ENCODE measurements at regions not wholly inside any gene's neighbourhood (a gene's known extent, or its start where the extent isn't known, plus 50 kb on each side); places are given as distances from the start of the nearest gene placed in this dataset.
"Not testable (repeated sequence)": the region's sequence is repeated elsewhere in the genome, so short reads cannot be mapped to it uniquely, and the experiment has no call there.

GRCh38 chr2:95676573-95676972 lies 84.8 kb downstream of the TRIM43 start:
- not testable (repeated sequence) for H3K9me3 Mint-ChIP-seq; H3K36me3 Mint-ChIP-seq (ENCODE audit: insufficient read depth); ATAC-seq; H3K4me1 Mint-ChIP-seq (ENCODE audit: low read depth); H3K4me3 Mint-ChIP-seq; DNase-seq
- H3K27me3 Mint-ChIP-seq (ENCODE audit: low read depth) = peaks cover 20% of the 10 kb centered on the region

- no peak overlapping the region for H3K4me3 Mint-ChIP-seq
- H3K9me3 Mint-ChIP-seq = no peaks in the 10 kb centered on the region
- H3K27me3 Mint-ChIP-seq (ENCODE audit: low read depth) = peaks cover 23% of the 10 kb centered on the region
- ATAC-seq = no peak
- peaks cover 3% of the 10 kb centered on the region for H3K4me1 Mint-ChIP-seq (ENCODE audit: low read depth)
- no peak for DNase-seq
- H3K36me3 Mint-ChIP-seq (ENCODE audit: insufficient read depth) = no peaks in the 10 kb centered on the region
These were observed 85.5 kb downstream of the TRIM43 start for GRCh38 chr2:95677346-95677745.

DNA sequence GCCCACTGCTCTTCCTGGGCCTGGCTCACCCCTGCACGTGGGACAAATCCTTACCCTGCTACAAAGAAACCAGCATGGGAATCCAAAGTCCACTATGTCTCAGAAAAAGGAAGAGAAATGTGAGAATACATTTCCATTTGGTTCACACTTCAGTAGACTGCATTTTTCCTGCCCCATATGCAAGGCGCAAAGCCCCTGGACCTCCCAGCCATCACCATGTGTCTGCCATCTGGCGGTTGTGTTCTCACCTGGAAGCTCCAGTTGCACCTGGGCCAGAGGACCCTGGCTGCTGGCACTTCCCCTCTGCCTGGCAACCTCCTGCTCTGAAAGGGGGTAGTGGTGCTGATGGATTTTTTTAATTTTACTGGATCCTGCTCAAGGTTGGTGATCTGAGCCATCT lies 86.0 kb downstream of the TRIM43 start:
- peaks cover 27% of the 10 kb centered on the region for H3K27me3 Mint-ChIP-seq (ENCODE audit: low read depth)
- not testable (repeated sequence) for H3K4me3 Mint-ChIP-seq; H3K9me3 Mint-ChIP-seq; DNase-seq; H3K36me3 Mint-ChIP-seq (ENCODE audit: insufficient read depth); ATAC-seq; H3K4me1 Mint-ChIP-seq (ENCODE audit: low read depth)

- not testable (repeated sequence) for H3K4me1 Mint-ChIP-seq (ENCODE audit: low read depth); H3K36me3 Mint-ChIP-seq (ENCODE audit: insufficient read depth); ATAC-seq; H3K4me3 Mint-ChIP-seq; DNase-seq; H3K9me3 Mint-ChIP-seq
- peaks cover 33% of the 10 kb centered on the region for H3K27me3 Mint-ChIP-seq (ENCODE audit: low read depth)
These were observed 89.4 kb downstream of the TRIM43 start for GRCh38 chr2:95681158-95681557.

DNA sequence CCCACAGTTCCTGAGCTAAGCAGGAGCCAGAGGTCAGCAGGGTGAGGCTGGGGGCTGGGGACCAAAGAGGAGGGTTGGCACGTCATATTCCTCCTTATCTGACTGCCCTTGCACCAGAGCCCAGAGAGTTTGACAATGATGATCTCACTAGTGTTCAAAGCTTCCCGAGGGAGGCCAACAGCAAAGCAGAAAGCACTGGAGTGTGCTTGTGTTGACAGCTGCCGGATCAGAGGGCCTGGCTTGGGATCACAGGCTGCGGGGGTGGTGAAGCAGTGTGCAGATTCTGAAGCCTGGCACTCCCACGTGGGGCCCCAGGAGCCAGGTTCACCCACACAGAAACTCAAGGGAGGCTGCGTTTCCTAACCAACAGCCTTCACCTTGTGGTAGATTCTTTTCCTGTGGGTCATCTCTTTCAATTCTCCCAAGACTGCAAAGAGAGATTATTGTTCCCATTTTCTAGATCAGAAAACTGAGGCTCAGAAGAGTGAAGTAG lies 89.8 kb downstream of the TRIM43 start:
- peaks cover 33% of the 10 kb centered on the region for H3K27me3 Mint-ChIP-seq (ENCODE audit: low read depth)
- not testable (repeated sequence) for H3K36me3 Mint-ChIP-seq (ENCODE audit: insufficient read depth); H3K9me3 Mint-ChIP-seq

DNA sequence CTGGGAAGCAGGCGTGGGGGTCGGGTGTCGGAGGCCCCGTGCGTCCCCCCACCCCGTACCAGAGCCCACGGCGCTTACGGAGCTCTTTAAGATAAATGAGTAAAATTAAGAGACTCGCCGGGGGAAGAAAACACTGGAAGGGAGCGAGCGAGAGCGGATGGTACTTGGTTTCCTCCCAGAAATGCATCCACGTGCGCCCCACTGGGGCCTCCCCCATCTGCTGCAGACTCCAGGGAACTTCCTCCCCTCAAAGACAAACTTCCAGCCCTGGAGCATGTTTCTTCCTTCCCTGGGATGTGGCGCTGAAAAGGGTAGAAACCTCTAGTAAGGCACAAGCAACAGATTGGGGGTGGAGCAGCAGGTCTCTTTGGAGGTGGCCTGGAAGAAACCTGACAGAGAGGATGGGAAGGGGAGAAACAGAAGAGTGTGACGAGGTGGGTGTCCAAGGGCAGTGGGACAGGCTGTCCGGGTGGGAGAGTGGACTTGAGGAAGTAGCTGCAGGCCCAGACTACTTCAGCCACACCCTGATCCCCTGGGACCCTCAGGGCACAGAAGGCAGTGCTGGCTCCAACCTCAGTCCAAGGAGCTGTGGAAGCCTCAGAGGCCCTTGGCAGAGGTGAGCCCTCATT lies 91.2 kb downstream of the TRIM43 start:
- not testable (repeated sequence) for H3K36me3 Mint-ChIP-seq (ENCODE audit: insufficient read depth); DNase-seq; H3K9me3 Mint-ChIP-seq; H3K4me1 Mint-ChIP-seq (ENCODE audit: low read depth)
- H3K27me3 Mint-ChIP-seq (ENCODE audit: low read depth) = peaks cover 32% of the 10 kb centered on the region
- peak overlapping the region; percentile 60 for H3K4me3 Mint-ChIP-seq
- peak in 1 of 2 donors; percentile 21 for ATAC-seq

More for the DNA sequence above, 89.8 kb downstream of the TRIM43 start:
- not testable (repeated sequence) for H3K4me3 Mint-ChIP-seq; ATAC-seq; DNase-seq; H3K4me1 Mint-ChIP-seq (ENCODE audit: low read depth)

DNA sequence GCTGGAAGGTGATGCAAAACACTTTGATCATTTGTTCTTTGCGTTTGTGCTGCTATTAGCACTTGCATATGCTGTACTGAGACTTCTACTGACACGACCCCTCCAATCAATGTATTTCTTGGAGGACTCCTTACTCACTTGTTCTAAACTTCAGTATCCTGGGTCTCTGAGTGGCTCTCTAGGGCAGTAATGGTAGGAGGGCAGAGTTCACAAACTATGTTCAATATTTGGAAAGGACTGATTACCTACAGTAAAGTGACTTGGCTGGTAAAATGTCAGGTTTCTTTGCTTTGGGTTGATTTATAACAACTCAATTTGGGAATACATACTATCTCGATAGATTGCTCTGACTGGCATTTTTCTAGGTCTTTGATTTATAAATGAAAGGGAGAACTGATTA lies 93.7 kb downstream of the TRIM43 start:
- H3K36me3 Mint-ChIP-seq (ENCODE audit: insufficient read depth) = no peaks in the 10 kb centered on the region
- peaks cover 10% of the 10 kb centered on the region for H3K4me1 Mint-ChIP-seq (ENCODE audit: low read depth)
- H3K9me3 Mint-ChIP-seq = no peaks in the 10 kb centered on the region
- DNase-seq (no peak), ATAC-seq (no peak)
- H3K4me3 Mint-ChIP-seq = no peak overlapping the region
- H3K27me3 Mint-ChIP-seq (ENCODE audit: low read depth) = peaks cover 23% of the 10 kb centered on the region

DNA sequence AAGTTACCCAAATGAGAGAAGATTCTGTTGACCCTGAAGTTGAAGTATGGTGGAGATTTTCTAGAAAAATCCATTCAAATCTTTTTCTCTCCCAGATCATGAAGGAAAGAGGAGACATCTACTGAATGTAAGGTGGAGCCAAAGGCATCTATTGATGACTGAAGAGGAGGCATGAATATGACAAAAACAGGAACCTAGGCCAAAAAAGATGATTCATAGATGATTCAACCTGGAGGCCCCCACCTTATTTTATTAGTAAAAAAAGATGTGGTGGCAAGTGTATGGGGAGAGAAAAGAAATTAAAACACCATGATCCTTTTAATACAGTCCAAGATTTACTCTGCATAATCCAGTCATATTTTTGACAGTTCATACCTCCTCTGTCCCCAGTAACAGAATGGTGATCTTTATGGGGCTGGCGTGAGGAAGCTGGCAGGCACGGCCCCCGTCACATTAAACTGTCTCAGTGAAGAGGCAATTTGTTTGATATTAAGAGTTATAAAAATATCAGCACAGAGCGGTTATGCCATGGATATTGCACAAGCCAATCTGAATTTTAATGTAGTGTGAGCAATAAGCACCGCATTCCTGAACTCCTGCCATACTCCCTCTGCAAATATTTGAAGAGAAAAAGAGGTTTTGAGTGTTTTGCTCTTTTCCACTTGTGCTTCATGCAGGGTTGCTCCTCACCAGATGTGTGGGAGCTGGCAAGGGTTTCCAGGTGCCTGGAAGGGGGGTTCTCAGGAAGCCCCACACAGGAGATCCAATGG lies 94.4 kb downstream of the TRIM43 start:
- ATAC-seq; DNase-seq; H3K9me3 Mint-ChIP-seq; H3K36me3 Mint-ChIP-seq (ENCODE audit: insufficient read depth); H3K4me3 Mint-ChIP-seq; H3K4me1 Mint-ChIP-seq (ENCODE audit: low read depth): not testable (repeated sequence)
- peaks cover 23% of the 10 kb centered on the region for H3K27me3 Mint-ChIP-seq (ENCODE audit: low read depth)

DNA sequence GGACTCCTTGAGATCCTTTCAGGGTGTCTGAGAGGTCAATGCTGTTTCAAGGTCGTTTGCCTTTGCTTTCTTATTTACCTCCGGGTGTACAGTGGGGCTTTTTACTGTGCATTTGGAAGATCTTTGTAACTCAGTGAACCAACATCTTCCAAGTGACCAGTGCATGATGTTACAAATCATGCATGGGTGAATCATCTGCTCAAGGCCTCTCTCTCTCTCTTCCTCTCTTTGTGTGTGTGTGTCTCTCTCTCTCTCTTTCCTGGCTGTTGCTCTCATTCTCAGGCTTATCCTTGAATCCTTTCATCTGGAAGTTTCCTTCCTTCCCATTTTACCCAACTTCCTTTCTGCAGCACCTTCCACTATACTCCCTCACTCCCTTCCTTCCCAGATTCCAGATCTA lies 96.1 kb downstream of the TRIM43 start:
- not testable (repeated sequence) for H3K4me1 Mint-ChIP-seq (ENCODE audit: low read depth); ATAC-seq; H3K4me3 Mint-ChIP-seq; H3K36me3 Mint-ChIP-seq (ENCODE audit: insufficient read depth); DNase-seq; H3K9me3 Mint-ChIP-seq
- H3K27me3 Mint-ChIP-seq (ENCODE audit: low read depth) = peaks cover 15% of the 10 kb centered on the region

DNA sequence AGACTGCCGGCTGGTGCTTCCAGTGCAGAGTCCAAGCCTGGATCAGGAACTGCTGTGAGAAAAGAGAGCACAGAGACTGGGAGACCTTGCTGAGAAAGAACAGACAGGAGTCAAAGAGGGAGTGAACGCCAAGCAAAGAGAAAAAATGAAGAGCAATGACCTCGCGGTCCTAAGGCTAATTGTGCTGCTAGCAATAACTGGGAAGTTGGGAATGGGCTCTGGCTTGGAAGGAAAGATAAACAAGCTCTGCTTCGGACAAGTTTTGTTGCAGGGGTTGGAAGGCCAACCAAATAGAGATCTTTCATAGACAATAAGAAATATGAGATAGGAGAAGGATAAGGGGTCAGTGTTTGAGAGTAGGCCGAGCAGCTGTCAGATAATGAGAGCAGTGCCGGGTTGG lies 99.4 kb downstream of the TRIM43 start:
- not testable (repeated sequence) for H3K4me3 Mint-ChIP-seq; H3K36me3 Mint-ChIP-seq (ENCODE audit: insufficient read depth); H3K9me3 Mint-ChIP-seq; H3K4me1 Mint-ChIP-seq (ENCODE audit: low read depth); DNase-seq; ATAC-seq
- peaks cover 22% of the 10 kb centered on the region for H3K27me3 Mint-ChIP-seq (ENCODE audit: low read depth)

- H3K4me1 Mint-ChIP-seq (ENCODE audit: low read depth); ATAC-seq; H3K36me3 Mint-ChIP-seq (ENCODE audit: insufficient read depth); DNase-seq; H3K9me3 Mint-ChIP-seq; H3K4me3 Mint-ChIP-seq: not testable (repeated sequence)
- peaks cover 28% of the 10 kb centered on the region for H3K27me3 Mint-ChIP-seq (ENCODE audit: low read depth)
These were observed 101.5 kb downstream of the TRIM43 start for GRCh38 chr2:95693071-95693846.

GRCh38 chr2:95695613-95696012 lies 103.8 kb downstream of the TRIM43 start:
- no peaks in the 10 kb centered on the region for H3K9me3 Mint-ChIP-seq
- ATAC-seq (no peak), DNase-seq (no peak)
- H3K4me1 Mint-ChIP-seq (ENCODE audit: low read depth) = no peaks in the 10 kb centered on the region
- H3K36me3 Mint-ChIP-seq (ENCODE audit: insufficient read depth) = no peaks in the 10 kb centered on the region
- peaks cover 34% of the 10 kb centered on the region for H3K27me3 Mint-ChIP-seq (ENCODE audit: low read depth)
- H3K4me3 Mint-ChIP-seq = no peak overlapping the region

GRCh38 chr2:95698146-95698545 lies 106.3 kb downstream of the TRIM43 start:
- DNase-seq (no peak), ATAC-seq (no peak)
- Mint-ChIP-seq H3K9me3 (no peaks in the 10 kb centered on the region), H3K36me3 (ENCODE audit: insufficient read depth) (no peaks in the 10 kb centered on the region), H3K4me1 (ENCODE audit: low read depth) (no peaks in the 10 kb centered on the region), H3K4me3 (no peak overlapping the region), H3K27me3 (ENCODE audit: low read depth) (peaks cover 36% of the 10 kb centered on the region)

All from activated T-cell treated with anti-CD3 and anti-CD28 coated beads, Interleukin-2, amount 50 U/mL, for 4 hours (primary cell).